HG03103 (cell line): ENCODE measurements at regions not wholly inside any gene's neighbourhood (a gene's known extent, or its start where the extent isn't known, plus 50 kb on each side); places are given as distances from the start of the nearest gene placed in this dataset.

Experiments
- ATAC-seq: cut with Tn5 transposase; IDR thresholded peaks from one replicate; pipeline ENCODE4 v1.9.1; 2021; ENCODE audit warnings: low read depth; ENCODE audit not compliant: unreplicated experiment

DNA sequence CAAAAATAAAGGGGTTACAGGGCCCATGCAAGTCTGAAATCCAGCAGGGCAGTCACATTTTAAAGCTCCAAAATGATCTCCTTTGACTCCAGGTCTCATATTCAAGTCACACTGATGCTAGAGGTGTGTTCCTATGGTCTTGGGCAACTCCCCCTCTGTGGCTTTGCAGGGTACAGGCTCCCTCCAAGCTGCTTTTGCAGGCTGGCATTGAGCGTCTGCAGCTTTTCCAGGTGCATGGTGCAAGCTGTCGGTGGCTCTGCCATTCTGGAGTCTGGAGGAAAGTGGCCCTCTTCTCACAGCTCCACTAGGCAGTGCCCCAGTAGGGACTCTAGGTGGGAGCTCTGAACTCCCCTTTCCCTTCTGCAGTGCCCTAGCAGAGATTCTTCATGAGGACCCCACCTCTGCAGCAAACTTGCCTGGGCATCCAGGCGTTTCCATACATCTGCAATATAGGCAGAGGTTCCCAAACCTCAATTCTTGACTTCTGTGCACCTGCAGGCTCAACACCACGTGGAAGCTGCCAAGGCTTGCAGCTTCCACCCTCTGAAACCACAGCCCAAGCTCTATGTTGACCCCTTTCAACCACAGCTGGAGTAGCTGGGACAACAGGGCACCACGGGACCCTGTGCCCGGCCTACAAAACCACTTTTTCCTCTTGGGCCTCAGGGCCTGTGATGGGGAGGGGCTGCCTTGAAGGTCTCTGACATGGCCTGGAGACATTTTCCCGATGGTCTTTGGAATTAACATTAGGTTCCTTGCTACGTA, 80.1 kb upstream of the PLSCR5 start:
- no peak for ATAC-seq

DNA sequence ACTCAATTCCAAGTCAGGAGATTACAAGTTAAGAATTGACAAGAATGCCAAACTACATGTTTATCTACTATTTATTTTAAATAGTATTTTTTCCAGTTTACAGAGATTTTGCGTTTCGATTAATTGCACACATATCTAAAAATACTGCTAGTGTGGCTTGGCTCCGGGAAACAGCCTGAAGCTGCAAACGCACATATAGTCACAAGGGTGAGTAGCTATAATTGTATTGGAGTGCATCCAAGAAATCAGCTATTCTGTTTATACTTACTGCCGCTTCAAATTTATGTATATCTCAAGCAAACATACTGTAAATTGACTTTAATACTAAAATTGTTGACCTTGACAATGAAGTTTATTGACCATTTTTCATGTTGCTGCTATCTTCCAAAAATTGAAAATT, 77.0 kb upstream of the PLSCR5 start:
- ATAC-seq = no peak

DNA sequence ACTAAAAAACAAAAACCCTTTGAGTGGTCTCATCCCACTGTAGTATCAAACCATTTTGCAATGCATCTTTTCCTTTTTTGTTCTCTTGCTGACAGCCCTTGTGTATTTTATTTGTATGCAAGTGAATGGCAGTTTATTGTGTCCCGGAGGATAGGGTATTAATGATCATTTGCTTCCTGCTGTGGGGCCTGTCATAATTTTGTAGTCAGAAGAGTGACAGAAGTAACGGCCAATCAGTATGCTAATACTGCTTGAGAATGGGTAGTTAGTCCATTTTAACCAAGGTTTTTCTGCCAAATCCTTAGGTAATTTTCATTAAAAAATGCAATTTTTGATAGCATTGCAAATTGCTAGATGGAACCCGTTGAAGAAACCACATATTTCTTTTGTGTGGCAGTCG, 75.5 kb upstream of the PLSCR5 start:
- no peak for ATAC-seq

DNA sequence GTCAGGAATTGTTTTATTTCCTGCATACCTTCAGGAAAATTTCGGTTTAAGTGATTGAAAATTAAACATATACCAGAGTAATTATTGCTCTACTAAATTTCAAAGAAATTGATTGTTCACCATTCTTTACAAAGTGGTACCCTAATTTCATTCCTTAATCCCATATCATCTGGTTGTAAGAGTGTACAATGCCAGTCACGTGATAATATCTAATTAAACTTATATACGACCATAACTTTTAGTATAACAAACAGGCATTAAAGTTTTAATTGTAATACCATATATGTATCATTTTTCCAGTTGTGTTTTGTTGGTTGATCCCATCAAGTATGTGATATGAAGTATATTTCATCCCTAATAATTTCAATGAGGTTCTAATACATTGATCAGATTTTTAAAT, 74.8 kb upstream of the PLSCR5 start:
- ATAC-seq = no peak

DNA sequence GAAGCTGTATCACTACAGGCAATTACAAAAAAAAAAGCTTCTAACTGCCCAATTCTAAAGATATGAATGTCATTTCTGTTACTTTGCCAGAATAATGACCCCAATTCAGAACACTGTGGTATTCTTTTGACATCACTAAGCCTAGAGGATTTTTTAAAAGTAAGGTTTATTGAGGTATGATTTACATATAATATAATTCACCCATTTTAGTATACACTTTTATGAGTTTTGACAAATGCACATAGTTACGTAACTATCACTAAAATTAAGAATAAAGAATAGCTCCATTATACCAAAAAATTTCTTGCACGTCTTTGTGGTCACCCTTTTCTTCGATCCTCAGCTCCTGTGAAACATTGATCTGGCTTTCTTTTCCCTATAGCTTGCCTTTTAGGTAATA, 74.0 kb upstream of the PLSCR5 start:
- ATAC-seq = no peak

DNA sequence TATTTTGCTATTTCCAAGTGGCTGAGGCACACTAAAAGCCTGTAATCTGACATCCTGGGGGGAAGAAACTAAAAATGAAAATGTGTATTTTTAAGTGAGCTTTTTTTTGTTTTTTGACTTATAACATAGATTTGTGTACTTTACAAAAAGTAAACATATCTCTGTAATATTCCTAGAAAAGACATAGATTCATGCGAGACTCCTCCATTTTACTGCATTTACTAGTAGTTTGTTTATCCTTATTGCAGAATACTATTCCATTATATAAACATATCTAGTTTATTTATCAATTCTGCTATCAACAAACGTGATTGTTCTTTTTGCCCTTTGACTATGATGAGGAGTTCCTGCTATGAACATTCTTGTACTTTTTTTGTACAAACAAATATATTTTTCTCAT, 67.8 kb upstream of the PLSCR5 start:
- ATAC-seq = no peak

DNA sequence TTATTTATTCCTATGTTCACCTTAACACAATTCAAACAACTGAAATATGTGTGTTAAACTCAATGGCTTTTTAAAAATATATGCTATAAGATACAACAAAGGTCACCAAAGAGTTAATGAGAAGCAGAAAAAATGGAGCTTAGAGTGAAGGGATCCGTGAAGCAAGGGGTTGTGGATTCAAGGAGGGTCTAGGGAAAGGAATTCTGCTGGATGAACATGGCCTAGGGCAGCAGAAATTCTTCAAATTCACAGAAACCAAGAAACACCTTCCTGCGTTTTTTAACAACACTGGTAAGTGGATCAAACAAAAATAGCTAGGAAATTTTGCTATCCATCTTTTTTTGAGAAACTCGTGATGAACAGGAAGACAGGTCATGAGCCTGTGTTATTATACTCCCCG, 59.3 kb upstream of the PLSCR5 start:
- ATAC-seq = no peak

DNA sequence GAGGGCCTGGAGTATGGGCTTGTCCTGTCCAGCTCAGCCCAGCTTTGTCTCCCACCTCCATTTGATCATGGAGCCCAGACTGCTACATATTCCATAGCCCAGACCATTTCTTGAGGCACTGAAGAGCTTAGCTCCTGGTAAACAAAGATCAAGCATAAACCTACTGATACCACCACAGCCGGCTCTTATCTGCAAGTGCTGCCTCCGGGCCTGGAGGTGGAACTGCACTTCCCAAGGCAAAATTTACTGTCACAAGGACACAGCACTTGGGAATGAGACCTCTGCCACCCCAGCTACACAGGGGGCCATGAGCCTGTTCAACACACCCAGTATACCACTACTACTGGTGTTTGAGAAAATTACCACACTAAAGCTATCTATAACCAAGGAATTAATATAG, 53.7 kb upstream of the PLSCR5 start:
- ATAC-seq = no peak

DNA sequence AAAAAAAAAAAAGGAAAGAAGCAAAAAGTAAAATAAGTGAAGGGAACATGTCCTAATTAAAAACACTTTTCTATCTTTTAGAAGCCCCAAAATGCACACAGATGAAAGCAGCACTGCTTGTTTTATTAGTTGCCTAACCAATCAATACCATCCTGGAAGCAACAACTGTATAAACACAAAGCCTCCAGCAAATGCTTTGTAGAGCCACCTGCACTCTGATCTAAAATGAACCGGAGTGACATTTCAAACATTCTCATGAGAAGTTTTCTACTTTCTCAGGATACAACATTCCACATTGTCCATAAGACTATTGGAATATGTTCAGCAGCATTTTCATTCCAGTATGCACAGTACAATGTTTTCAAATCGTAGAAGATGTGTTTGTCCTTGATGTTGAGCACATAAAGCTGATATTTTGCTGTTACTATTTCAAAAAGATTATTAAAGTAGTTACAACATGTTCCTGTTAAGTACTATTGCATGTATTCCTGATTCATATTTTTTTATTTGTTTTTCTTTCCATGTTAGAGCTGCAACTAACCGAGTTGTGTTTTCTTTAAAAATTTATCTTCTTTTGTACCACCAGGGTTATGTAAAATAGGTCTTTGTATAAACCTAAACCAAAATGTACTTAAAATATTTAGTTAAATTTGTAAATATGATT, 50.3 kb upstream of the PLSCR5 start:
- no peak for ATAC-seq
